HEK293 (cell line): ENCODE measurements at regions not wholly inside any gene's neighbourhood (a gene's known extent, or its start where the extent isn't known, plus 50 kb on each side); places are given as distances from the start of the nearest gene placed in this dataset.

Experiments
- CTCF ChIA-PET: fragments of 350-600 bp; formaldehyde crosslinking; extraction: SDS; loops from one replicate; lab custom pipeline; 2021; ENCODE audit warnings: antibody characterized with exemption; lab: Yijun Ruan, JAX
- POLR2A ChIA-PET: fragments of 300-600 bp; formaldehyde crosslinking; extraction: SDS; loops from one replicate; lab custom pipeline; 2020; ENCODE audit warnings: antibody characterized with exemption, inconsistent platforms; lab: Yijun Ruan, JAX
- H3K27ac ChIP-seq: fragments of 200-500 bp; sonication (Bioruptor generic); 2 replicates; pipeline ENCODE4 v1.5.1; 2014; ENCODE audit warnings: low read depth, low read length, control low read depth, inconsistent platforms; ENCODE audit errors: extremely low read depth
- H3K36me3 ChIP-seq, 2 experiments: fragments of 200-500 bp in 1 of 2; sonication (Bioruptor generic) in 1 of 2; 1 replicate in 1 of 2; 2 replicates in 1 of 2; pipeline ENCODE4 v1.5.1; 2014 to 2017; ENCODE audit warnings: inconsistent platforms in 2 of 2, low read length in 2 of 2; ENCODE audit not compliant: control insufficient read depth in 2 of 2, insufficient read depth in 1 of 2
- H3K4me1 ChIP-seq: fragments of 200-500 bp; sonication (Bioruptor generic); 2 replicates; pipeline ENCODE4 v1.5.1; 2014; ENCODE audit warnings: mild to moderate bottlenecking, low read length, inconsistent platforms; ENCODE audit not compliant: control insufficient read depth, insufficient read depth
- H3K4me3 ChIP-seq: 2 replicates; pipeline ENCODE4 v1.5.1; 2011; ENCODE audit warnings: low read depth, mild to moderate bottlenecking, control low read depth, low read length, moderate library complexity
- H3K9me3 ChIP-seq: fragments of 200-500 bp; sonication (Bioruptor generic); 2 replicates; pipeline ENCODE4 v1.5.1; 2014; ENCODE audit warnings: low read depth, low read length, inconsistent platforms; ENCODE audit not compliant: control insufficient read depth, insufficient read depth
- BCL11A ChIP-seq: fragments of 450-650 bp; formaldehyde crosslinking; IDR thresholded peaks from 2 replicates; pipeline ENCODE4 v1.5.1; 2016; ENCODE audit warnings: low read depth, missing biosample characterization, missing genetic modification characterization
- EGR2 ChIP-seq: fragments of 450-650 bp; formaldehyde crosslinking; IDR thresholded peaks from 2 replicates; pipeline ENCODE4 v1.5.1; 2016; ENCODE audit warnings: low read depth, missing biosample characterization, missing genetic modification characterization
- KLF10 ChIP-seq: fragments of 450-650 bp; IDR thresholded peaks from 2 replicates; pipeline ENCODE4 v1.5.1; 2018; ENCODE audit warnings: missing biosample characterization, mild to moderate bottlenecking, missing genetic modification characterization
- KLF8 ChIP-seq: fragments of 450-650 bp; formaldehyde crosslinking; IDR thresholded peaks from 2 replicates; pipeline ENCODE4 v1.5.1; 2016; ENCODE audit warnings: missing biosample characterization, missing genetic modification characterization
- MZF1 ChIP-seq: fragments of 450-650 bp; formaldehyde crosslinking; IDR thresholded peaks from 2 replicates; pipeline ENCODE4 v1.5.1; 2017; ENCODE audit warnings: missing biosample characterization, missing genetic modification characterization, borderline replicate concordance
- PATZ1 ChIP-seq: fragments of 450-650 bp; formaldehyde crosslinking; IDR thresholded peaks from 2 replicates; pipeline ENCODE4 v1.5.1; 2016; ENCODE audit warnings: missing biosample characterization, missing genetic modification characterization
- SETDB1 ChIP-seq: IDR thresholded peaks from one replicate; pipeline ENCODE4 v1.6.1; 2017; ENCODE audit warnings: mild to moderate bottlenecking, low read length, moderate library complexity, mixed read lengths; ENCODE audit not compliant: insufficient read length
- SP2 ChIP-seq: fragments of 450-650 bp; formaldehyde crosslinking; IDR thresholded peaks from 2 replicates; pipeline ENCODE4 v1.5.1; 2016; ENCODE audit warnings: missing biosample characterization, missing genetic modification characterization
- TRIM28 ChIP-seq: IDR thresholded peaks from 2 replicates; pipeline ENCODE4 v1.6.1; 2011; ENCODE audit warnings: low read length, control low read depth, borderline replicate concordance
- ZBTB17 ChIP-seq: fragments of 450-650 bp; formaldehyde crosslinking; IDR thresholded peaks from 2 replicates; pipeline ENCODE4 v1.5.1; 2016; ENCODE audit warnings: missing biosample characterization, missing genetic modification characterization
- ZBTB20 ChIP-seq: fragments of 450-650 bp; formaldehyde crosslinking; IDR thresholded peaks from 2 replicates; pipeline ENCODE4 v1.5.1; 2016; ENCODE audit warnings: missing biosample characterization, missing genetic modification characterization
- ZNF121 ChIP-seq: fragments of 450-650 bp; formaldehyde crosslinking; IDR thresholded peaks from 2 replicates; pipeline ENCODE4 v1.5.1; 2016; ENCODE audit warnings: missing biosample characterization, missing genetic modification characterization
- ZNF132 ChIP-seq: fragments of 450-650 bp; formaldehyde crosslinking; IDR thresholded peaks from 2 replicates; pipeline ENCODE4 v1.5.1; 2017; ENCODE audit warnings: missing biosample characterization, missing genetic modification characterization, borderline replicate concordance
- ZNF133 ChIP-seq: fragments of 450-650 bp; formaldehyde crosslinking; IDR thresholded peaks from 2 replicates; pipeline ENCODE4 v1.5.1; 2016; ENCODE audit warnings: missing biosample characterization, missing genetic modification characterization
- ZNF23 ChIP-seq: fragments of 450-650 bp; formaldehyde crosslinking; IDR thresholded peaks from 2 replicates; pipeline ENCODE4 v1.5.1; 2016; ENCODE audit warnings: missing biosample characterization, missing genetic modification characterization, borderline replicate concordance
- ZNF24 ChIP-seq: fragments of 450-650 bp; formaldehyde crosslinking; IDR thresholded peaks from 2 replicates; pipeline ENCODE4 v1.5.1; 2016; ENCODE audit warnings: missing biosample characterization, missing genetic modification characterization
- ZNF391 ChIP-seq: fragments of 450-650 bp; formaldehyde crosslinking; IDR thresholded peaks from 2 replicates; pipeline ENCODE4 v1.5.1; 2016; ENCODE audit warnings: low read depth, missing biosample characterization, missing genetic modification characterization, borderline replicate concordance
- ZNF473 ChIP-seq: fragments of 450-650 bp; formaldehyde crosslinking; IDR thresholded peaks from 2 replicates; pipeline ENCODE4 v1.5.1; 2017; ENCODE audit warnings: missing biosample characterization, missing genetic modification characterization
- ZNF488 ChIP-seq: fragments of 450-650 bp; formaldehyde crosslinking; IDR thresholded peaks from 2 replicates; pipeline ENCODE4 v1.5.1; 2016; ENCODE audit warnings: missing biosample characterization, missing genetic modification characterization
- ZNF510 ChIP-seq: fragments of 450-650 bp; formaldehyde crosslinking; IDR thresholded peaks from 2 replicates; pipeline ENCODE4 v1.5.1; 2018; ENCODE audit warnings: mild to moderate bottlenecking, missing genetic modification characterization, missing biosample characterization; ENCODE audit not compliant: insufficient replicate concordance
- ZNF521 ChIP-seq: fragments of 450-650 bp; formaldehyde crosslinking; IDR thresholded peaks from 2 replicates; pipeline ENCODE4 v1.5.1; 2017; ENCODE audit warnings: missing biosample characterization, mild to moderate bottlenecking, missing genetic modification characterization
- ZNF530 ChIP-seq: fragments of 450-650 bp; formaldehyde crosslinking; IDR thresholded peaks from 2 replicates; pipeline ENCODE4 v1.5.1; 2016; ENCODE audit warnings: low read depth, missing biosample characterization, missing genetic modification characterization
- ZNF560 ChIP-seq: fragments of 450-650 bp; formaldehyde crosslinking; IDR thresholded peaks from 2 replicates; pipeline ENCODE4 v1.5.1; 2017; ENCODE audit warnings: missing biosample characterization, missing genetic modification characterization, borderline replicate concordance
- ZNF664 ChIP-seq: fragments of 450-650 bp; formaldehyde crosslinking; IDR thresholded peaks from 2 replicates; pipeline ENCODE4 v1.5.1; 2016; ENCODE audit warnings: missing biosample characterization, missing genetic modification characterization
- ZSCAN30 ChIP-seq: fragments of 450-650 bp; IDR thresholded peaks from 2 replicates; pipeline ENCODE4 v1.5.1; 2018; ENCODE audit warnings: missing biosample characterization, mild to moderate bottlenecking, missing genetic modification characterization, moderate library complexity
- TF ChIP-seq, protein P1 (sequence below): fragments of 450-650 bp; formaldehyde crosslinking; IDR thresholded peaks from 2 replicates; pipeline ENCODE4 v1.5.1; 2016; ENCODE audit warnings: missing biosample characterization, missing genetic modification characterization
- TF ChIP-seq, protein P2 (sequence below): fragments of 450-650 bp; IDR thresholded peaks from 2 replicates; pipeline ENCODE4 v1.5.1; 2018; ENCODE audit warnings: missing biosample characterization, mild to moderate bottlenecking, missing genetic modification characterization
- TF ChIP-seq, protein P3 (sequence below): fragments of 450-650 bp; formaldehyde crosslinking; IDR thresholded peaks from 2 replicates; pipeline ENCODE4 v1.5.1; 2016; ENCODE audit warnings: missing biosample characterization, missing genetic modification characterization

- no peak for TF ChIP-seq ZSCAN30
- no peak for TF ChIP-seq SP2 (tag by site-specific recombination)
- no peak for TF ChIP-seq ZNF23
- no peak for TF ChIP-seq ZNF391
- TF ChIP-seq ZNF560 (tag by site-specific recombination) = no peak
- TF ChIP-seq ZNF473 (tag by site-specific recombination) = no peak
- no peak for TF ChIP-seq ZNF132 (tag by site-specific recombination)
- no peak for TF ChIP-seq ZNF24 (tag by site-specific recombination)
- TF ChIP-seq, protein P1, sequence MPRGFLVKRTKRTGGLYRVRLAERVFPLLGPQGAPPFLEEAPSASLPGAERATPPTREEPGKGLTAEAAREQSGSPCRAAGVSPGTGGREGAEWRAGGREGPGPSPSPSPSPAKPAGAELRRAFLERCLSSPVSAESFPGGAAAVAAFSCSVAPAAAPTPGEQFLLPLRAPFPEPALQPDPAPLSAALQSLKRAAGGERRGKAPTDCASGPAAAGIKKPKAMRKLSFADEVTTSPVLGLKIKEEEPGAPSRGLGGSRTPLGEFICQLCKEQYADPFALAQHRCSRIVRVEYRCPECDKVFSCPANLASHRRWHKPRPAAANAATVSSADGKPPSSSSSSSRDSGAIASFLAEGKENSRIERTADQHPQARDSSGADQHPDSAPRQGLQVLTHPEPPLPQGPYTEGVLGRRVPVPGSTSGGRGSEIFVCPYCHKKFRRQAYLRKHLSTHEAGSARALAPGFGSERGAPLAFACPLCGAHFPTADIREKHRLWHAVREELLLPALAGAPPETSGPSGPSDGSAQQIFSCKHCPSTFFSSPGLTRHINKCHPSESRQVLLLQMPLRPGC (tag by site-specific recombination) = no peak
- TF ChIP-seq KLF8 (tag by site-specific recombination) = no peak
- no peak for TF ChIP-seq KLF10 (tag by site-specific recombination)
- TF ChIP-seq, all 188 proteins: peak for 0
Measured at GRCh38 chr5:7075470-7075869, 320.5 kb upstream of the ADCY2 start (continued).

- CTCF ChIA-PET = interaction anchor here (1.0 kb wide), 1 partner anchor 386 kb away, joined by 3 read pairs; no protein-coding TSS in a partner anchor
- TF ChIP-seq PATZ1 (tag by site-specific recombination) (no peak), ZNF121 (tag by site-specific recombination) (no peak), MZF1 (tag by site-specific recombination) (no peak), ZNF510 (tag by site-specific recombination) (no peak), KLF10 (tag by site-specific recombination) (no peak), SETDB1 (no peak), ZNF521 (tag by site-specific recombination) (no peak), EGR2 (tag by site-specific recombination) (no peak), TRIM28 (no peak), SP2 (tag by site-specific recombination) (no peak), ZBTB17 (tag by site-specific recombination) (no peak), ZNF530 (tag by site-specific recombination) (no peak), ZNF488 (tag by site-specific recombination) (no peak), ZNF133 (tag by site-specific recombination) (no peak), ZBTB20 (no peak), ZNF664 (tag by site-specific recombination) (no peak), BCL11A (tag by site-specific recombination) (no peak)
- TF ChIP-seq, protein P2, sequence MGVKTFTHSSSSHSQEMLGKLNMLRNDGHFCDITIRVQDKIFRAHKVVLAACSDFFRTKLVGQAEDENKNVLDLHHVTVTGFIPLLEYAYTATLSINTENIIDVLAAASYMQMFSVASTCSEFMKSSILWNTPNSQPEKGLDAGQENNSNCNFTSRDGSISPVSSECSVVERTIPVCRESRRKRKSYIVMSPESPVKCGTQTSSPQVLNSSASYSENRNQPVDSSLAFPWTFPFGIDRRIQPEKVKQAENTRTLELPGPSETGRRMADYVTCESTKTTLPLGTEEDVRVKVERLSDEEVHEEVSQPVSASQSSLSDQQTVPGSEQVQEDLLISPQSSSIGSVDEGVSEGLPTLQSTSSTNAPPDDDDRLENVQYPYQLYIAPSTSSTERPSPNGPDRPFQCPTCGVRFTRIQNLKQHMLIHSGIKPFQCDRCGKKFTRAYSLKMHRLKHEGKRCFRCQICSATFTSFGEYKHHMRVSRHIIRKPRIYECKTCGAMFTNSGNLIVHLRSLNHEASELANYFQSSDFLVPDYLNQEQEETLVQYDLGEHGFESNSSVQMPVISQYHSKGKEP (tag by site-specific recombination) = no peak
- TF ChIP-seq, protein P3, sequence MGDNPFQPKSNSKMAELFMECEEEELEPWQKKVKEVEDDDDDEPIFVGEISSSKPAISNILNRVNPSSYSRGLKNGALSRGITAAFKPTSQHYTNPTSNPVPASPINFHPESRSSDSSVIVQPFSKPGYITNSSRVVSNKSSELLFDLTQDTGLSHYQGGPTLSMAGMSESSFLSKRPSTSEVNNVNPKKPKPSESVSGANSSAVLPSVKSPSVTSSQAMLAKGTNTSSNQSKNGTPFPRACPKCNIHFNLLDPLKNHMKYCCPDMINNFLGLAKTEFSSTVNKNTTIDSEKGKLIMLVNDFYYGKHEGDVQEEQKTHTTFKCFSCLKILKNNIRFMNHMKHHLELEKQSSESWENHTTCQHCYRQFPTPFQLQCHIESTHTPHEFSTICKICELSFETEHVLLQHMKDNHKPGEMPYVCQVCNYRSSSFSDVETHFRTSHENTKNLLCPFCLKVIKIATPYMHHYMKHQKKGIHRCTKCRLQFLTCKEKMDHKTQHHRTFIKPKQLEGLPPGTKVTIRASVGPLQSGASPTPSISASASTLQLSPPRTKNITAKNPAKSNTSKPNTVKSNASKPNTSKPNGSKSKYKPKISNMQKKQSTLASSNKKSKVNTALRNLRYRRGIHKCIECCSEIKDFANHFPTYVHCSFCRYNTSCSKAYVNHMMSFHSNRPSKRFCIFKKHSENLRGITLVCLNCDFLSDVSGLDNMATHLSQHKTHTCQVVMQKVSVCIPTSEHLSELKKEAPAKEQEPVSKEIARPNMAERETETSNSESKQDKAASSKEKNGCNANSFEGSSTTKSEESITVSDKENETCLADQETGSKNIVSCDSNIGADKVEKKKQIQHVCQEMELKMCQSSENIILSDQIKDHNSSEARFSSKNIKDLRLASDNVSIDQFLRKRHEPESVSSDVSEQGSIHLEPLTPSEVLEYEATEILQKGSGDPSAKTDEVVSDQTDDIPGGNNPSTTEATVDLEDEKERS (tag by site-specific recombination) = no peak
- TF ChIP-seq, all 188 proteins: peak for 0
- no peaks in the 10 kb centered on the region for H3K4me1 ChIP-seq
- no peaks in the 10 kb centered on the region for H3K9me3 ChIP-seq
- H3K36me3 ChIP-seq = no peaks in the 10 kb centered on the region
- no peak overlapping the region for H3K4me3 ChIP-seq
- POLR2A ChIA-PET = no interaction called here
- H3K27ac ChIP-seq = no peak overlapping the region
Measured at GRCh38 chr5:7078101-7078500, 317.8 kb upstream of the ADCY2 start.
